ACC112 (cell line): ENCODE measurements at regions not wholly inside any gene's neighbourhood (a gene's known extent, or its start where the extent isn't known, plus 50 kb on each side); places are given as distances from the start of the nearest gene placed in this dataset.

Experiments
- H2AFZ ChIP-seq: fragments of 200-600 bp; sonication (generic); one replicate; pipeline ENCODE4 v1.6.0; 2017; ENCODE audit warnings: antibody characterized with exemption, low read length; ENCODE audit not compliant: unreplicated experiment
- H3K27ac ChIP-seq: fragments of 200-600 bp; sonication (generic); 2 replicates; pipeline ENCODE4 v1.5.1; 2014; ENCODE audit warnings: low read depth, mild to moderate bottlenecking, antibody characterized with exemption, low read length, moderate library complexity
- H3K27me3 ChIP-seq: fragments of 200-600 bp; sonication (generic); 2 replicates; pipeline ENCODE4 v1.6.1; 2014; ENCODE audit warnings: mild to moderate bottlenecking, antibody characterized with exemption, low read length, moderate library complexity, mixed read lengths; ENCODE audit not compliant: insufficient read depth
- H3K36me3 ChIP-seq: fragments of 200-600 bp; sonication (generic); 2 replicates; pipeline ENCODE4 v1.6.1; 2016; ENCODE audit warnings: mild to moderate bottlenecking, antibody characterized with exemption, low read length, moderate library complexity, mixed read lengths; ENCODE audit not compliant: insufficient read depth
- H3K4me1 ChIP-seq: fragments of 200-600 bp; sonication (generic); one replicate; pipeline ENCODE4 v1.6.1; 2016; ENCODE audit warnings: low read length, mixed read lengths; ENCODE audit not compliant: insufficient read depth, unreplicated experiment, control insufficient read depth
- H3K4me3 ChIP-seq: fragments of 200-600 bp; sonication (generic); 2 replicates; pipeline ENCODE4 v1.5.1; 2014; ENCODE audit warnings: mild to moderate bottlenecking, low read depth, low read length
- H3K79me2 ChIP-seq: fragments of 200-600 bp; sonication (generic); one replicate; pipeline ENCODE4 v1.6.0; 2016; ENCODE audit warnings: low read length; ENCODE audit not compliant: control insufficient read depth, unreplicated experiment, insufficient read depth

GRCh38 chr4:100108869-100109268 is 81.4 kb downstream of the DDIT4L start:
- Histone ChIP-seq H2AFZ (no peak overlapping the region), H3K79me2 (no peaks in the 10 kb centered on the region), H3K4me1 (no peaks in the 10 kb centered on the region), H3K27me3 (no peaks in the 10 kb centered on the region), H3K36me3 (no peaks in the 10 kb centered on the region), H3K27ac (no peak overlapping the region), H3K4me3 (no peak overlapping the region)

GRCh38 chr4:100106982-100107381 is 83.3 kb downstream of the DDIT4L start:
- H2AFZ ChIP-seq, result no peak overlapping the region

GRCh38 chr4:100103671-100104070 is 86.6 kb downstream of the DDIT4L start:
- no peaks in the 10 kb centered on the region for H3K79me2 ChIP-seq
- H3K4me3 ChIP-seq, result no peak overlapping the region
- no peaks in the 10 kb centered on the region for H3K36me3 ChIP-seq
- no peak overlapping the region for H2AFZ ChIP-seq
- no peak overlapping the region for H3K27ac ChIP-seq
- no peaks in the 10 kb centered on the region for H3K4me1 ChIP-seq
- H3K27me3 ChIP-seq, result no peaks in the 10 kb centered on the region

More at GRCh38 chr4:100106982-100107381, 83.3 kb downstream of the DDIT4L start:
- Histone ChIP-seq H3K4me1 (no peaks in the 10 kb centered on the region), H3K4me3 (no peak overlapping the region), H3K27ac (no peak overlapping the region), H3K27me3 (no peaks in the 10 kb centered on the region), H3K36me3 (no peaks in the 10 kb centered on the region), H3K79me2 (no peaks in the 10 kb centered on the region)

- Histone ChIP-seq H3K4me3 (no peak overlapping the region), H3K27ac (no peak overlapping the region), H2AFZ (no peak overlapping the region), H3K79me2 (no peaks in the 10 kb centered on the region), H3K4me1 (peaks cover 8% of the 10 kb centered on the region), H3K27me3 (no peaks in the 10 kb centered on the region), H3K36me3 (no peaks in the 10 kb centered on the region)
Measured at GRCh38 chr4:100100985-100101384, 89.3 kb downstream of the DDIT4L start.

GRCh38 chr4:100099746-100100145 is 90.5 kb downstream of the DDIT4L start:
- peaks cover 14% of the 10 kb centered on the region for H3K4me1 ChIP-seq
- no peaks in the 10 kb centered on the region for H3K36me3 ChIP-seq
- no peaks in the 10 kb centered on the region for H3K27me3 ChIP-seq
- no peak overlapping the region for H3K27ac ChIP-seq
- no peaks in the 10 kb centered on the region for H3K79me2 ChIP-seq
- no peak overlapping the region for H2AFZ ChIP-seq
- H3K4me3 ChIP-seq, result no peak overlapping the region

- Histone ChIP-seq H3K36me3 (no peaks in the 10 kb centered on the region), H2AFZ (no peak overlapping the region), H3K4me3 (no peak overlapping the region), H3K4me1 (peaks cover 19% of the 10 kb centered on the region), H3K27ac (no peak overlapping the region), H3K79me2 (no peaks in the 10 kb centered on the region), H3K27me3 (no peaks in the 10 kb centered on the region)
Measured at GRCh38 chr4:100098681-100099080, 91.6 kb downstream of the DDIT4L start.

- H3K79me2 ChIP-seq, result no peaks in the 10 kb centered on the region
- H3K4me3 ChIP-seq, result no peak overlapping the region
- no peak overlapping the region for H2AFZ ChIP-seq
- H3K36me3 ChIP-seq, result no peaks in the 10 kb centered on the region
- H3K27ac ChIP-seq, result no peak overlapping the region
- H3K4me1 ChIP-seq, result peaks cover 23% of the 10 kb centered on the region
- no peaks in the 10 kb centered on the region for H3K27me3 ChIP-seq
Measured at GRCh38 chr4:100098011-100098545, 92.2 kb downstream of the DDIT4L start.

GRCh38 chr4:100095729-100096595 is 94.3 kb downstream of the DDIT4L start:
- peaks cover 25% of the 10 kb centered on the region for H3K4me1 ChIP-seq
- H3K79me2 ChIP-seq, result no peaks in the 10 kb centered on the region
- H3K36me3 ChIP-seq, result no peaks in the 10 kb centered on the region
- H3K4me3 ChIP-seq, result 0 out of 2 replicates have a peak overlapping the region, but pooled peaks have one; percentile 12
- no peaks in the 10 kb centered on the region for H3K27me3 ChIP-seq
- peak overlapping the region; percentile 50 for H2AFZ ChIP-seq
- H3K27ac ChIP-seq, result peak overlapping the region; percentile 19; the same call in 1 of the 2 replicates

- H3K4me1 ChIP-seq, result peaks cover 25% of the 10 kb centered on the region
- no peak overlapping the region for H3K4me3 ChIP-seq
- H3K27ac ChIP-seq, result peak overlapping the region; percentile 57
- H3K36me3 ChIP-seq, result no peaks in the 10 kb centered on the region
- peak overlapping the region; percentile 81 for H2AFZ ChIP-seq
- no peaks in the 10 kb centered on the region for H3K27me3 ChIP-seq
- H3K79me2 ChIP-seq, result no peaks in the 10 kb centered on the region
Measured at GRCh38 chr4:100093091-100093866, 97.0 kb downstream of the DDIT4L start.

GRCh38 chr4:100087743-100088142 is 102.5 kb downstream of the DDIT4L start:
- H3K4me3 ChIP-seq, result no peak overlapping the region
- H3K79me2 ChIP-seq, result no peaks in the 10 kb centered on the region
- no peaks in the 10 kb centered on the region for H3K4me1 ChIP-seq
- H3K36me3 ChIP-seq, result no peaks in the 10 kb centered on the region
- no peak overlapping the region for H3K27ac ChIP-seq
- peak overlapping the region; percentile 23 for H2AFZ ChIP-seq
- no peaks in the 10 kb centered on the region for H3K27me3 ChIP-seq
